ENCODE measurements at regions not wholly inside any gene's neighbourhood (a gene's known extent, or its start where the extent isn't known, plus 50 kb on each side); places are given as distances from the start of the nearest gene placed in this dataset.

GRCh38 chr5:165224366-165225045, 1719.1 kb downstream of the MAT2B start:
- Mint-ChIP-seq H3K27ac (no peak overlapping the region), H3K36me3 (ENCODE audit: insufficient read depth) (no peaks in the 10 kb centered on the region), H3K4me1 (ENCODE audit: low read depth) (peaks cover 5% of the 10 kb centered on the region), H3K27me3 (no peaks in the 10 kb centered on the region), H3K4me3 (ENCODE audit: low read depth) (no peak overlapping the region), H3K9me3 (ENCODE audit: low read depth) (no peaks in the 10 kb centered on the region)
- no peak for TF ChIP-seq CTCF (IDR thresholded peaks at IDR 0.05; ENCODE audit: unreplicated experiment)
- DNase-seq (ENCODE audit: low spot score, unreplicated experiment): no peak

GRCh38 chr5:165227515-165227914, 1722.1 kb downstream of the MAT2B start:
- DNase-seq (ENCODE audit: low spot score, unreplicated experiment): no peak
- no peaks in the 10 kb centered on the region for H3K27me3 Mint-ChIP-seq
- no peaks in the 10 kb centered on the region for H3K36me3 Mint-ChIP-seq (ENCODE audit: insufficient read depth)
- no peak overlapping the region for H3K27ac Mint-ChIP-seq
- no peaks in the 10 kb centered on the region for H3K9me3 Mint-ChIP-seq (ENCODE audit: low read depth)
- TF ChIP-seq CTCF (IDR thresholded peaks at IDR 0.05; ENCODE audit: unreplicated experiment): no peak
- H3K4me3 Mint-ChIP-seq (ENCODE audit: low read depth): no peak overlapping the region
- peaks cover 12% of the 10 kb centered on the region for H3K4me1 Mint-ChIP-seq (ENCODE audit: low read depth)

DNA sequence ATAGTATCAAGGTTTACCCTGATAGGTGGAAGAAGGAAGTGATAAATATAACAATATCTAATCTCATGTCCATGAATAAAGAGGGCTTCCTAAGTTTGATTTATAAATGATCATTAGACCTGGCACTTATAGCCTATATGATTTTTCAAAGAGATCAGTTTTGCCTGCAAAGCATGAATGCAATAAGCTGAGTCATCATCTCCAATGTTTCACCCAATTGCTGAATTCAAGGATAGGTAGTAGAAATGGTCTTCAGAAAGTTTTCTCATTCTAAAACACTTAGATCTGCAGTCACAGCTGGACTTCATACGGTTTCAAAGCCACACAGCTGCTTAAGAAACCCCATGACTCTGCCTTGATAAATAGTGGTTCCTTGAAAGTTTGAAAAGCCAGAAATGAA, 1722.8 kb downstream of the MAT2B start:
- H3K27me3 Mint-ChIP-seq: no peaks in the 10 kb centered on the region
- no peak overlapping the region for H3K27ac Mint-ChIP-seq
- H3K4me1 Mint-ChIP-seq (ENCODE audit: low read depth): peaks cover 15% of the 10 kb centered on the region
- no peaks in the 10 kb centered on the region for H3K36me3 Mint-ChIP-seq (ENCODE audit: insufficient read depth)
- H3K4me3 Mint-ChIP-seq (ENCODE audit: low read depth): no peak overlapping the region
- no peak for TF ChIP-seq CTCF (IDR thresholded peaks at IDR 0.05; ENCODE audit: unreplicated experiment)
- H3K9me3 Mint-ChIP-seq (ENCODE audit: low read depth): no peaks in the 10 kb centered on the region
- no peak for DNase-seq (ENCODE audit: low spot score, unreplicated experiment)

- peaks cover 15% of the 10 kb centered on the region for H3K4me1 Mint-ChIP-seq (ENCODE audit: low read depth)
- no peaks in the 10 kb centered on the region for H3K27me3 Mint-ChIP-seq
- no peak for DNase-seq (ENCODE audit: low spot score, unreplicated experiment)
- no peak overlapping the region for H3K4me3 Mint-ChIP-seq (ENCODE audit: low read depth)
- H3K27ac Mint-ChIP-seq: no peak overlapping the region
- TF ChIP-seq CTCF (IDR thresholded peaks at IDR 0.05; ENCODE audit: unreplicated experiment): no peak
- no peaks in the 10 kb centered on the region for H3K36me3 Mint-ChIP-seq (ENCODE audit: insufficient read depth)
- peaks cover 4% of the 10 kb centered on the region for H3K9me3 Mint-ChIP-seq (ENCODE audit: low read depth)
Measured at GRCh38 chr5:165231821-165232508, 1726.5 kb downstream of the MAT2B start.

DNA sequence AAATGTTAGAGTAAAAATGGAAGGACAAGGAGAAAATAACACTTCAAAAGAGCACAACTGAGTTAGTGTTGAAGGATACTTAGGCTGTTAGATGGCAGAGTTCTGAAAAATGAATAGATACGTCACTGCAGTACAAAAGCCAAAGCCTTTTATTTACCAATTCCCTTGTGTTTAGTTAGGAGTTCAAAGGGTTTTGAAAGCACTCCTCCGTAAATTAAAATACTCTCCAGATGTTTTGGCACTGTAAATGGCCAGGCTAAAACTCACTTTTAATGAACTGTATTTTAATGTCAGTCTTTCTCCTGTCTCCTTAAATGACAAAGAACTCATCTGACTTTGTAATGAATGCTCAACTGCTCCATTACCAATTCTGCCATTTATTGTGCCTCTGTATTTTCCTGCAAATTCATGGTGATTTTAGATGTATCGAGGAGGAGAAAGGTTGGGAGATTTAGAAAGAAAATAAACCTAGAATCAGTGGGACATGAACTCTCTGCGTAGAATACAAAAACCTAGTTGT, 1727.2 kb downstream of the MAT2B start:
- peaks cover 15% of the 10 kb centered on the region for H3K4me1 Mint-ChIP-seq (ENCODE audit: low read depth)
- H3K4me3 Mint-ChIP-seq (ENCODE audit: low read depth): no peak overlapping the region
- no peak for TF ChIP-seq CTCF (IDR thresholded peaks at IDR 0.05; ENCODE audit: unreplicated experiment)
- no peak overlapping the region for H3K27ac Mint-ChIP-seq
- no peak for DNase-seq (ENCODE audit: low spot score, unreplicated experiment)
- peaks cover 4% of the 10 kb centered on the region for H3K9me3 Mint-ChIP-seq (ENCODE audit: low read depth)
- H3K27me3 Mint-ChIP-seq: no peaks in the 10 kb centered on the region
- no peaks in the 10 kb centered on the region for H3K36me3 Mint-ChIP-seq (ENCODE audit: insufficient read depth)
